Myocyte (in vitro differentiated cells): ENCODE measurements at regions not wholly inside any gene's neighbourhood (a gene's known extent, or its start where the extent isn't known, plus 50 kb on each side); places are given as distances from the start of the nearest gene placed in this dataset.

ENCODE experiments used
- DNase-seq: peaks from one replicate; pipeline ENCODE4 v3.0.0-alpha.2; 2012; ENCODE audit warnings: low read depth

DNA sequence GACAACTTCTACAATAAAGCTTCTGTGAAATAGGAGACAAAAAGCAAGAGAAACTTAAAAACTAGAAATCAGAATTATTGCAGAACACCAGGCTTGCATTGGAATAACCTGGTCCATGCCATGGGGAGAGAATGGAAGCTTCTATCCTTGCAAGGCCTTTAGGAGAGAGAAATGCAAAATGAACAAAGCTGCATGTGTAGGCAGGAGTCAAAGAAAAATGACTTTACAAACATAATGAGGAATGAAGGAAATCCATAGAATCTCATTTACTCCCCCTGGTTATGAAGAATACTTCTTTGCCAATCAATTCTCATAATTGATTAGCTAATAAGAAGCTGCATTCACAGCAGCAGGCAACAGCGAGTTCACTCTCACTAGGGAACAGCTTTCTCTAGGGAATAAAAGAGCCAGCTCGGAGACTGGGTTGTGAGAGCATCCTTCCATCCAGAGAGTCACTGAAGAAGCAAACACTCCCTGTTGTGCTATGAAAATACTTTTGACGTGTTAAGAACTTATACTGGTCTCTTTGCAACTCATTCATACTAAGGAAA lies 235.9 kb upstream of the LRATD1 start:
- DNase-seq: no peak

DNA sequence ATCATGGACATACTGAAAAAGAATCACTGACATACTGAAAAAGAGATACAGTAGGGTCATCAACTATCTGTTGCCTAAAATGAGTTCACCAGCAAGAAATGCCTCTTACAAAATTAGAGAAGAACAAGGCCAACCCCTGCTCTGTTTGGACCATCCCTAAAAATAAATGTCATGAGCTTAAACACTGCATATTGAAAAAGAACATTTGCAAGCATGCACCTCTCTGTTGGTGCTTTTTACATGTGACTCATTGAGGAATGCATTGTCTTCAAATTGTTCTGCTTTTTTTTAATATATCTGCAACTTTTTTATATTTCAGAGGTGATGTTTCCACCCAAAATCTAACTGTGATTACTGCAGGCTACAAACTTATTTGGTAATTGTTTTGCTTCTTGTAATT lies 233.9 kb upstream of the LRATD1 start:
- DNase-seq: no peak

DNA sequence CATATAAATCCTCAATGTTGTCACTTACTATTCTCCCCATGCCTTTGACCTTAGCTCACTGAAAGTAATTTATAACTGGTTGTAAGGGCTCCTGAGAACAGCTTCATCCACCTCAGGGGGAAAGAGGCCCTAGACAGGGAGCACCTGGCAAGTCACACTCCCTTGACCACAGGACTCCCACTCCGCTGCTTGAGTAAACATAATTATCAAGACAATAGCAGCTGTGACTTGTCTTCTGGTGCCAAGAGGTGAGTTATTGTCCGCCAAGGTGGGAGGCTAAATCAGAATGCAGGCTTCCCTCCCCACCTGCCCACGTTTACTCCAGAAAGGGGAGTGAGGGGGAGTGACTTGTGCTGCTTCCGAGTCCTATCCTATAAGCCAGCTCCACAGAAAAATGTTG lies 230.6 kb upstream of the LRATD1 start:
- no peak for DNase-seq

- DNase-seq: no peak
Measured at GRCh38 chr2:14408695-14409094, 223.8 kb upstream of the LRATD1 start.

DNA sequence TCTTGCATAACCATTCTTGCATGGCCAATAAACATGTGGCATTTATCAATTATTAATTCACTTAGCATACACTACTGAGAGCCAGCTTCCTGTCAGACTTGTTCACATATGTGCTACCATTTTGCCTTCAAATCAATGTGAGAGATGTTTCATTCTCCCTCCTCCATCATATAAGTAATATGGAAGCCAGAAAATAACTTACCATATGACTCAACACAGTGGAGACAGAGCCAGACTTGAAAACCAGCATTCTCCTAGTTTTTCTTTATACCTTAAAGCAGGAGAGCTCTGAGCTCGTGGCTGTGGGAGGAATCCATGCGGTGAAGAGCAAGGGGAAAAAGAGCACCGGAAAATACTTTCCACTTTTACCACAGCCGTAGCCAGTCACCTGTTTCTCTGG lies 215.0 kb upstream of the LRATD1 start:
- DNase-seq: no peak

DNA sequence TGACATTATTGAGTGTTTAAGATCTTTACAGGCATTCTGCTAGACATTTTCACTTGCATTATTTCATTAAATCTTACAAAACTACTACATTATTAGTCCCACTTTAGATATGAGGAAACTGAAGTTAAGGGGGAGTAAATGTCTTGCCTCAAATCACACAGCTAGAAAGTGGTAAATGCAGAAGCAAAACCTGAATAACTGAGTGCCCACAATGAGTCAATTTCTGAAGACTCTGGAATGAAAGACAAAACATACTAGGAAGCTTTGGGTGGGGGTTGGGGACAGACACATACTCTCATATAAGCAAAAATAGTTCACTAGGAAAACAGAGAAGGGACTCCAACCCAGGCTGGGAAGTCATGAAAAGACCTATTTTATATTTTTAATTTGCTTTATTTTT lies 214.4 kb upstream of the LRATD1 start:
- DNase-seq: no peak

GRCh38 chr2:14420851-14421250 lies 211.7 kb upstream of the LRATD1 start:
- DNase-seq: peak; percentile 1

DNA sequence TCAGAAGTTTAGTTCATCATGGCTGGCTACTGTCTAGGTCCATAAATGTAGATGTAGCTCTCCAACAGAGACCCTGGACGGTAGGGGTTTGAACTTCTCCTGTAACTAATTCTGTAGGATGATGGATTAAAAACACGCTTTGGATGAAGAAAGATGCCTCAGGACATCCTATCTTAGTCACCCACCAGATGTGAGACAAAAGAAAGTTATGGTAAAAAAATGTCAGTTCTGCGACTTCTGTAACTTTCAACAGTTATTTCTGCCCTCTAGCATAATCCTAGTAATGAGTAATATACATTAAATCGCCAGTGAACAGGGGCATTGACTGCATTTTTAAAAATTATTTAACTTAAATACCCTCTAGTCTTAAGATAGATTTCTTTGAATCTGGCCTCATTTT lies 210.1 kb upstream of the LRATD1 start:
- no peak for DNase-seq

DNA sequence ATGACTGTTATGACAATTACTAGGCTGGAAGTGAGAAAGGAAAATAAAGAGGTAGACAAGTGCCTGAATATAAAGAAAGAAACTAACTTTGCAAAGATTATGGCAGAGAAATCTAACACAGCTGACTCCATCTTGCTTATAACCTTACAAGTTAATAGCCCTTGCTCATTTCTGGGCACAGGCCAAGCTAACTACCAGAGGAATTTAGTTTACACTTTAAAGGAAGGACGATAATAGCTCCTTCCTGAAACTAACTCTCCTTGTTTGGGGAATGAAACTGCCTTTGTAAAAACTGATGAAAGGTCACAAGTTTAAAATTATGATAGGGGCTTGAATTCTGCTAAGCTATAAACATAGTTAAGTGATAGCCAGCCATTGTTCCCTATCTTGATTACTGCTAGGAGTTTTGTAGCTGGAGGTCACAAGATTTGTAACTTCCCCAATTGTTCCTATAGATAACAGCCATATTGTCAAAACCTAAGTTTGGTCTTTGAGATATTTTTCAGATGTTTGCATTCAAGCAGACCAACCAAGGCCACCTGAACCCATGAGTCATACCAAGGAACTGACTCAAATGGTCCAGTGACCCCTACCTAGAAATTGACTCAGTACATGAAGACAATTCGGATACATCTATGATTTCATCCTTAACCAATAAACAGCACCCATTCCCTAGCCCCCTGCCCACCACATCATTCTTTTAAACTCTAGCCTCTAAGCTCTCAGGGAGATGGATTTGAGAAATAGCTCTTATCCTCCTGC lies 209.2 kb upstream of the LRATD1 start:
- no peak for DNase-seq

- no peak for DNase-seq
Measured at GRCh38 chr2:14424478-14425390, 207.8 kb upstream of the LRATD1 start.

GRCh38 chr2:14425869-14426268 lies 206.6 kb upstream of the LRATD1 start:
- no peak for DNase-seq

GRCh38 chr2:14428056-14428455 lies 204.5 kb upstream of the LRATD1 start:
- peak; percentile 22 for DNase-seq

GRCh38 chr2:14433946-14434495 lies 198.5 kb upstream of the LRATD1 start:
- no peak for DNase-seq

- DNase-seq: no peak
Measured at GRCh38 chr2:14445670-14446069, 186.8 kb upstream of the LRATD1 start.

DNA sequence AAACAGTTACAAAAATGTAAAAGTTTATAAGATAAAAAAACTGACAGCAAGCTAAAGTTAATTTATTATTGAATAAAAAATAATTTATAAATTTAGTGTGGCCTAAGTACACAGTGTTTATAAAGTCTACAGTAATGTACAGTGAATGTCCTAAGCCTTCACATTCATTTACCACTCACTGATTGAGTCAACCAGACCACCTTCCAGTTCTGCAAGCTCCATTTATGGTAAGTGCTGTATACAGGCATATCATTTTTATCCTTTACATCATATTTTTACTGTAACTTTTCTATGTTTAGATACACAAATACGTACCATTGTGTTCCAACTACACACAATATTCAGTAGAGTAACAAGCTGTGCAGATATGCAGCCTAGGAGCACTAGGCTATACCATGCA lies 184.2 kb upstream of the LRATD1 start:
- DNase-seq: no peak

GRCh38 chr2:14451312-14451711 lies 181.2 kb upstream of the LRATD1 start:
- peak; percentile 6 for DNase-seq

DNA sequence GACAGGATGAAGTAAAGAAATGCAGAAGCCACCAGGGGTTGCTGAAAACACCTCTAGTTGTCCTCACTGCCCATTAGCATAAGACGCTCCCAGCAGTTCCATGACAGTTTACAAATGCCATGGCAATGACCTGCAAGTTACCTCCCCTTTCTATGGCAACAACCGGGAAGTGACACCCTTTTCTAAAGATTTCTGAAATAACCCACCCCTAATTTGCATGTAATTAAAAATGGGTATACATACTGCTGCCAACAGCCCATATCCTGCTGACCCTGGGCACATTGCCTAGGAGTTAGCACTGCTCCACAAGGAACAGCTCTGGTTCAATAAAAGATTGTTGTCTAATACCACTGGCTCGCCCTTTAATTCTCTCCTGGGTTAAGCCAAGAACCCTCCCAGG lies 178.3 kb upstream of the LRATD1 start:
- DNase-seq: no peak

- DNase-seq: no peak
Measured at GRCh38 chr2:14459786-14460325, 172.7 kb upstream of the LRATD1 start.

DNA sequence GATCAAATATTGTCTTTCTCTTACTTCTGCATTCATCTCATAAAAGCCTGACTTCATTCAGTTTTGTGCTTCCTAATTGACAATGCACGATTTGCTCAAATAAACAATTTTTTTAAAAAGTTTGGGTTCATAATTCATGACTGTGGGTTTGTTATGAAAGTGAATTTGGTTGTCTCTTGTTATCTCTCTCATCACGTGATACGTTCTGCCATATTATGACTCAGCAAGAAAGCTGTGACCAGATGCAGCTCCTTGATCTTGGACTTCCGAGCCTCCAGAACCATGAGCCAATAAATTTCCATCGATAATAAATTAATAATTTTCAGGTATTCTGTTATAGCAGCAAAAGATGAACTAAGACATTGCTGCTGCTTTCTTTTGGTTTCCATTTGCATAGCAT lies 156.5 kb upstream of the LRATD1 start:
- no peak for DNase-seq

DNA sequence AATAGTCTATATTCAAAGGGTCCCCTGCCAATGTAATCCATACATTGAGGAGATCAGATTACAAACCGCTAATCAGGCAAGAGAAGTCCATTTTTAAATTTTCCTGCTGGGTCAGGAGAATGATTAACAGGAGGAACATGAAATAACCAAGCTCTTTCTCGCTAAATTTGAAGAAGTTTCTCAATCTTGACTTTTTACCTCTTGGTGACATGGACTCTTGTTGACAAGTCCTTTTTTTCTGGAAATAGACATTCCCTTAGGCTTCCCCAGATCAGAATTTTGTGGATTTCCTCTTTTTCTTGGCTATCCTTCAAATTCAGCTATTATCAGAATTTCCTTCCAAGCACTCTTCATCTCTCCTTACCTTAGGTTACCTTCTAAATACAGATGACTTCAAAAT lies 153.0 kb upstream of the LRATD1 start:
- DNase-seq: no peak

DNA sequence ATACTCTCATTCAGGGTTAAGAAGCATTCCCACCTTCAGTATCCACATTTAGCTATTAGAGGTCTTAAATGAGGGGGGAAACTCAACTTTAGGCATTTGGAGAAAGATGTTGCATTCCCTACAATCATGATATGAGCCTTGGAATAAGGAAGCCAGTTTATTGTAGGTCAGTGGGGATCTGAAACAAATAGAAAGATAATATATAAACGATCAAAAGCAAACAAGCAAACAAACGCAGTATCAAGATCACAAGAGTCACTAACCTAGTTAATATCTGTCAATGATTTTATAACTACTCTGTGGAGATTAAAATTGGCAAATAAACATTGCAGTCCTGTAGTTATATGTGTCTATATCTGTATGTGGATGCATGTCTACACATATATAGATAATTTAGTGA lies 152.4 kb upstream of the LRATD1 start:
- no peak for DNase-seq

- no peak for DNase-seq
Measured at GRCh38 chr2:14480906-14481305, 151.6 kb upstream of the LRATD1 start.
